ENCODE measurements at regions not wholly inside any gene's neighbourhood (a gene's known extent, or its start where the extent isn't known, plus 50 kb on each side); places are given as distances from the start of the nearest gene placed in this dataset.
"Not testable (repeated sequence)": the region's sequence is repeated elsewhere in the genome, so short reads cannot be mapped to it uniquely, and the experiment has no call there.

DNA sequence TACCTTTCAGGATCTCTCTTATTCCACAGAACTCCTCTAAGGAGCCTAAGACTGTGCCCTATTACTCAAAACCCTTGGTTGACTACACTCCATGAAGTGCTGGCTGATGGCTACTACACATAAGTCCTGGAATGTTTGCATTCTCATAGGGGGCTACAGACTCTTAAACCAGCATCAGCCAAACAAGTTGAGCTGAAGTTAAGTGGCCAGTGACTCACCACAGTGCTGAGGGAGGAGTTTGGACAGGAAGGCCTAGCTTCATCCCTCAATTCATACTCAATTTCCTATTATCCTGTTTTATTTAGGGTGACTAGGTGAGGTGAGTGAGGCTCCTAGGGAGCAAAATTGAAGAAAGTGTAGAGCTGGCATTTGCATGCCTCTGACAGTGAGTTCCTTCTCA lies 246.7 kb downstream of the SMAD2 start:
- Histone ChIP-seq H3K4me3 (no peak overlapping the region), H3K4me1 (no peaks in the 10 kb centered on the region), H3K36me3 (replicated peaks) (no peaks in the 10 kb centered on the region), H3K9me3 (no peaks in the 10 kb centered on the region), H3K27me3 (ENCODE audit: low read depth) (no peaks in the 10 kb centered on the region)
- in situ Hi-C loops (cut with MboI; ENCODE audit: low sequenced_read_pairs): loop anchor here (10.0 kb wide), 1 partner anchor 59 kb away; no protein-coding TSS in a partner anchor
- DNase-seq (ENCODE audit: low spot score in 2 of 2): no peak

DNA sequence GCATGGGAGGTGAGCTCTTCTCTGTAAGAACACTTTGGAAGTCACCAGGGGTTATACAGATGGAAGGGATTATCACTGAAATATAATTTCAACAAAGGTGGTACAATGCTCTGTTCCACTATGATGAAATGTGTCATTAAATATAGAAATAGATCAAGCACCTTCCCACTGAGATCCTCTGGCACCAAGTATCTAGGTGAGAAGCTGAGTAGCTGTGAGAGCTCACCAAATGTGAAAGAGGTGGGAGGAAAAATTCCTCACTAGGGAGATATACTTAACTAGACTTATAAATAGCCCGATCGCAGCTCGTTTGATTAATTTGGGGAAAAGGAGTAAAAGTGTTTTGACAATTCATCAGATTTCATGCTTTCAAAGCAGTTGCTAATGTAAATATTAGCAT lies 247.6 kb downstream of the SMAD2 start:
- Histone ChIP-seq H3K4me3 (no peak overlapping the region), H3K4me1 (no peaks in the 10 kb centered on the region), H3K36me3 (replicated peaks) (no peaks in the 10 kb centered on the region), H3K9me3 (no peaks in the 10 kb centered on the region), H3K27me3 (ENCODE audit: low read depth) (no peaks in the 10 kb centered on the region)
- DNase-seq (ENCODE audit: low spot score in 2 of 2): no peak
- in situ Hi-C loops (cut with MboI; ENCODE audit: low sequenced_read_pairs): loop anchor here (10.0 kb wide), 1 partner anchor 58 kb away; no protein-coding TSS in a partner anchor

DNA sequence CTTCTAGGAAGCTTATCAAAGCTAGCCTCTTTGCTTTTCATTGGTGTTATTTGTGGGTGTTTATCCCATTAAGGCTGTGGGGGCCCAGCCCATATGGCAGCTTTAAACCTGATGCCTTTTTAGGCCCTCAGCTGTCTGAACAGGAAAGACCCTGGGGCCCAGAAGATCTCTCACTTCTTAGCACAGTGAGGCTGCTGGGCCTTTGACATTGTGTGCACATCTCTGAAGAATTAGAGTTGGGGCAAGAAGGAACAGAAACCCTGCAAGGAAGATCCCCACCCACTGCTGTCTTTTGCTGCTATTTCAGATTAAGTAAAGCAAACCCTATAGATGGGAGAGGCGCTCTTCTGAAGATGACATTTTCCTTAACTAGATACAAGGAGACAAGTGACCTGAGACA lies 250.0 kb downstream of the SMAD2 start:
- Histone ChIP-seq H3K36me3 (replicated peaks) (no peaks in the 10 kb centered on the region), H3K9me3 (no peaks in the 10 kb centered on the region), H3K27me3 (ENCODE audit: low read depth) (no peaks in the 10 kb centered on the region), H3K4me3 (no peak overlapping the region), H3K4me1 (no peaks in the 10 kb centered on the region)
- in situ Hi-C loops (cut with MboI; ENCODE audit: low sequenced_read_pairs): loop anchor here (10.0 kb wide), 1 partner anchor 56 kb away; no protein-coding TSS in a partner anchor
- DNase-seq (ENCODE audit: low spot score in 2 of 2): no peak

DNA sequence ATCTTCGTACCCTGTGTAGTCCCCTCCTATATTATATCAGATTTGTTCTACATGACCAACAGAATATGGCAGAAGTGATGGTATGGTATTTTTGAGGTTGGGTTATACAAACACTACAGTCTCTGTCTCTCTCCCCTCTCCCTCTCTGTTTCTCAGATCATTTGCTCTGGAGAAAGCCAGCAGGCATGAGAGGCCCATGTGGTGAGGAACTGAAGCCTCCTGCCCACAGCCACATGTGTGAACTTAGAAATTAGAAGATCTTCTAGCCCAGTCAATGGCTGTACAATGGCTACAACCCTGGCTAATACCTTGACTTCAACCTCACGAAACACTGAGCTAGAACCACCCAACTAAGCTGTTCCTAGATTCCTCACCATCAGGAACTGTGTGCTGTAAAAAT lies 250.6 kb downstream of the SMAD2 start:
- Histone ChIP-seq H3K27me3 (ENCODE audit: low read depth) (no peaks in the 10 kb centered on the region), H3K4me1 (no peaks in the 10 kb centered on the region), H3K4me3 (no peak overlapping the region), H3K9me3 (no peaks in the 10 kb centered on the region), H3K36me3 (replicated peaks) (no peaks in the 10 kb centered on the region)
- in situ Hi-C loops (cut with MboI; ENCODE audit: low sequenced_read_pairs): loop anchor here (10.0 kb wide), 1 partner anchor 55 kb away; no protein-coding TSS in a partner anchor
- DNase-seq (ENCODE audit: low spot score in 2 of 2): no peak

DNA sequence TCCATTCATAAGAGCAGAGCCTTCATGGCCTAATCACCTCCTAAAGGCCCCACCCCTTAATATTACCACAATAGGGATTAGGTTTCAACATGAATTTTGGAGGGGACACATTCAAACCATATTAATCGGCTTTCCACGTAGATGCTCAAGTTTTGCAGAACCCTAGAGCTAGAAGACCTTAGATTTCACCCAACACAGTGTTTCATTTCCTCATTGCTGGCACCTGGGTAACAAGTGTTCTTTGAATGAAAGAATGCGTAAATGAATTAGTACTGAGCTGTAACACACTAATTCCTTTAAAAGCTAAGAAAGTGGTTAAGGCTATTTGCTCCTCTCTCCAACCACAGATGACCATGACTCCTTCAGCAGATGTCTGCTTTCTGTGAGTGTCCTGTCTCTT lies 252.5 kb downstream of the SMAD2 start:
- in situ Hi-C loops (cut with MboI; ENCODE audit: low sequenced_read_pairs): no loop called here
- Histone ChIP-seq H3K9me3 (no peaks in the 10 kb centered on the region), H3K4me3 (no peak overlapping the region), H3K4me1 (no peaks in the 10 kb centered on the region), H3K36me3 (replicated peaks) (no peaks in the 10 kb centered on the region), H3K27me3 (ENCODE audit: low read depth) (no peaks in the 10 kb centered on the region)
- no peak for DNase-seq (ENCODE audit: low spot score in 2 of 2)

DNA sequence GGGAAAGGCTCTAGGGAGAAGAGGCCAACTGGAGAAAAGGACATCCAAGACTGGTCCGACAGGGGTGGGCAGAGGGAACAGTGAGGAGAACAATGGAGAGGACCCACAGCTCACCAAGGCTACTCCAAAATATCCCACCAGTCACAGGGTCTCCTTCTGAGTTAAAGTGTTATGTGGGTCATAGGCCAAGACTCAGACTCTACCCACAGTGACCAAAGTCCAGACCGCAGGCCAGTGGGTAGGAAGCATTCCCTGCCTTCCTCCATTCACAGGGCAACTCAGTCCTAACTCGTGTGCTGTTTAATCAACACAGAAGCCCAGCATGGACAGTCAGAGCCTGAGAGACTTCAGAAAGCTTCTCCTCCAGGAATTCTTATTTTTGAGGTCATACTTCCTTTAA lies 260.6 kb downstream of the SMAD2 start:
- Histone ChIP-seq H3K36me3 (replicated peaks) (no peaks in the 10 kb centered on the region), H3K4me3 (no peak overlapping the region), H3K27me3 (ENCODE audit: low read depth) (no peaks in the 10 kb centered on the region), H3K4me1 (no peaks in the 10 kb centered on the region), H3K9me3 (no peaks in the 10 kb centered on the region)
- in situ Hi-C loops (cut with MboI; ENCODE audit: low sequenced_read_pairs): no loop called here
- no peak for DNase-seq (ENCODE audit: low spot score in 2 of 2)

DNA sequence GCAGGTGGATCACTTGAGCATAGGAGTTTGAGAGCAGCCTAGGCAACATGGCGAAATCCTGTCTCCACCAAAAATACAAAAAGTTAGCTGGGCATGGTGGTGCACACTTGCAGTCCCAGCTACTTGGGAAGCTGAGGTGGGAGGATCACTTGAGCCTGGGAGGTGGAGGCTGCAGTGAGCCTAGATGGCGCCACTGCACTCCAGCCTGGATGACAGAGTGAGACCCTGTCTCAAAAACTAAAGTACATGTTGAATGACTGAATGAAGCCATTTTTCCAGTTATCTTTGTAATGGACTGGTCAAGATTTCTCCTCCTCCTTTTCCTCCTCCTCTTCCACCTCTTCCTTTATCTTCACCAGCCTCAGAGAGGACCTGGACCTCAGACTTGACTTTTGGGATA lies 272.0 kb downstream of the SMAD2 start:
- Histone ChIP-seq H3K9me3 (no peaks in the 10 kb centered on the region), H3K27me3 (ENCODE audit: low read depth) (no peaks in the 10 kb centered on the region), H3K4me1 (no peaks in the 10 kb centered on the region), H3K36me3 (replicated peaks) (no peaks in the 10 kb centered on the region), H3K4me3 (no peak overlapping the region)
- DNase-seq (ENCODE audit: low spot score in 2 of 2): no peak
- in situ Hi-C loops (cut with MboI; ENCODE audit: low sequenced_read_pairs): no loop called here

DNA sequence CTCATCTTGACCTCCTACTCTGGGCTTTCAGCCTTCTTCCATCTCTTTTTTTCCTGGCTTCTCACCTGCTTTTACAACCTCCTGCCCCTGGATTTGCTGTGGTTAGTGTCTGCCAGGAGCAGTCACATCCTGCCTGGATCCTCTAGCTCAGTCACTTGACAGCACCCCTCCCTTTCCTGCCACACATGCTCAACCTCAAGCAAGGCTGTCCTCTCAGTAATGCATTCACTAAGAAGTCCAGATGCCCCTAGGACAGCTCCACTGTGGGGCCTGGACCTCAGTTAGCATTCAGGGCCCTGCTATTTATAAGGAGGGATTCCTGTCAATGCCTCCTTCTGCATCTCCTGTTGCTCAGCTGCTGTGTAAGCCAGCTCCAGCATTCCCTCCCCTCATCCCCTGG lies 275.5 kb downstream of the SMAD2 start:
- H3K36me3 ChIP-seq (replicated peaks): no peaks in the 10 kb centered on the region
- no peak overlapping the region for H3K4me3 ChIP-seq
- no peaks in the 10 kb centered on the region for H3K27me3 ChIP-seq (ENCODE audit: low read depth)
- H3K9me3 ChIP-seq: no peaks in the 10 kb centered on the region
- no peaks in the 10 kb centered on the region for H3K4me1 ChIP-seq
- DNase-seq (ENCODE audit: low spot score in 2 of 2): no peak
- in situ Hi-C loops (cut with MboI; ENCODE audit: low sequenced_read_pairs): no loop called here

DNA sequence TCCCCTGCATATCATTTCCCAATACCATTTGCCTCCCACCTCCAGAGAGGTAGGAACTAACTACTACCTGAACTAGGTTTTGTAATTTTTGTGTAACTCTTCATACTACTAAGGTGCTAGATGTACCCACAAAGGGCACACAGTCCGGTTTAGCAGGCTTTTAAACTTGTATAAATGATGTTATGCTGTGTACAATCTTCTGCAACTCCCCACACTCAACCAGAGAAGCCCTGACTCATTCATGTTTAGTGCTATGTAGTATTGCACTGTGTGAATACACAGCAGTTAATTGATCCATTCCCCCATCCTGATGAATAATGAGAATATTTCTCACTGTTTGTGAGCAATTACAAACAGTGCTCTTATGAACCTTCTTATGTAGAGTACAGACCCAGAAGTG lies 285.6 kb downstream of the SMAD2 start:
- no peak overlapping the region for H3K4me3 ChIP-seq
- DNase-seq (ENCODE audit: low spot score in 2 of 2): no peak
- no peaks in the 10 kb centered on the region for H3K4me1 ChIP-seq
- H3K9me3 ChIP-seq: no peaks in the 10 kb centered on the region
- in situ Hi-C loops (cut with MboI; ENCODE audit: low sequenced_read_pairs): no loop called here
- no peaks in the 10 kb centered on the region for H3K27me3 ChIP-seq (ENCODE audit: low read depth)
- no peaks in the 10 kb centered on the region for H3K36me3 ChIP-seq (replicated peaks)

DNA sequence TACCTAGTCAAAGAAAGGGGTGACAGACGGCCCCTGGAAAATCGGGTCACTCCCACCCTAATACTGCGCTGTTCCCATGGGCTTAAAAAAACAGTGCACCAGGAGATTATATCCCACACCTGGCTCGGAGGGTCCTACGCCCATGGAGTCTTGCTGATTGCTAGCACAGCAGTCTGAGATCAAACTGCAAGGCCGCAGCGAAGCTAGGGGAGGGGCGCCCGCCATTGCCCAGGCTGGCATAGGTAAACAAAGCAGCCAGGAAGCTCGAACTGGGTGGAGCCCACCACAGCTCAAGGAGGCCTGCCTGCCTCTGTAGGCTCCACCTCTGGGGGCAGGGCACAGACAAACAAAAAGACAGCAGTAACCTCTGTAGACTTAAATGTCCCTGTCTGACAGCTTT lies 292.9 kb downstream of the SMAD2 start:
- in situ Hi-C loops (cut with MboI; ENCODE audit: low sequenced_read_pairs); H3K27me3 ChIP-seq (ENCODE audit: low read depth); H3K9me3 ChIP-seq; H3K4me1 ChIP-seq; H3K4me3 ChIP-seq; DNase-seq (ENCODE audit: low spot score in 2 of 2); H3K36me3 ChIP-seq (replicated peaks): not testable (repeated sequence)

DNA sequence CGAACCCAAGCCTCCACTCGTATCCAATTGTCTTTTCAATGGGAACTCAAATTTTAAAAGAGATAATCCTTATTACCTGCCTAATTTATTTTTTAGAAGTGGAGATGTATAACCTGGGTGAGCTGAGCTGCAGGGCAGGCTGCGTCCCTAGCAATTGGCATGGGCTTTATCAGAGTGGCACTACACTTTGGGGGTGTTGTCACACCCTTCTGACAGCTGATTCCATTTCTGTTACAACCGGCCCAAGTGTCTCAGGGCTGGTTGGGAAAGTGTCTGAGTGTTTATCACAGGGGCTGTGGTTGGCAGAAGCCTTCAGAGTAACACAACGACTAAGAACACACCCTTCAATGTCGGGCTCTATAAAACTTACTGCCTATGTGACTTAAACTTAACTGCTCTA lies 295.0 kb downstream of the SMAD2 start:
- H3K9me3 ChIP-seq: no peaks in the 10 kb centered on the region
- no peak for DNase-seq (ENCODE audit: low spot score in 2 of 2)
- no peaks in the 10 kb centered on the region for H3K27me3 ChIP-seq (ENCODE audit: low read depth)
- no peaks in the 10 kb centered on the region for H3K36me3 ChIP-seq (replicated peaks)
- no peak overlapping the region for H3K4me3 ChIP-seq
- in situ Hi-C loops (cut with MboI; ENCODE audit: low sequenced_read_pairs): no loop called here
- H3K4me1 ChIP-seq: no peaks in the 10 kb centered on the region

DNA sequence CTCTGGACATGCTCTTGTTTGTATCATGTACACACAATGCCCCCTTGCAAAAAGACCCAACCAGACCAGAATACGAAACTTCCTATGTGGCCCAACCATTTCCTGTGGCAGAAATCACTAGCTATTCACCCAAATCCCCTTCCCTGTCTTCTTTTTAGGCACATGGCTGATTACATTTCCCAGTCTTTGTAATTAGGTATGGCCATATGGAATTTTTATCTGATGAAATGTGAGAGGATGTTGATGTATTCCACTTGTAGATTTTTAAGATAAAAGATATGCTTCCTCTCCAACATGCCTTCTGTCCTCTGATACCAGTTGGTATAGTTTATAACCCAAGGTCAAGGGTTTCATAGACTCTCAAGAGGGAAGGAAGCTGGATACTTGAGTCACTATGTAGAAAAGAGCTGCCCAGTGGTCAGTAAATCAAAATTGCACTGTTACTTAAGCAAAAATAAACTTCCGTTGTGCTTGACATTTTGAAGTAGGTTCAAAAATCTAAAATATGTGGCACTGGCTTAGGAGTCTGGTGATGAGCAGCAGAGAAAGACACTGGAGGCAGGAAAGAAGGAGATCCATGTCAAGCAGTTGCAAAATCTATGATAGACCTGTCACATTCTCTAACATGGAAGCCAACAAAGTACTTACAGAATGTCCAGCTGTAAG lies 297.4 kb downstream of the SMAD2 start:
- Histone ChIP-seq H3K4me3 (no peak overlapping the region), H3K9me3 (no peaks in the 10 kb centered on the region), H3K27me3 (ENCODE audit: low read depth) (no peaks in the 10 kb centered on the region; the same call in 1 of the 2 replicates), H3K36me3 (replicated peaks) (no peaks in the 10 kb centered on the region), H3K4me1 (no peaks in the 10 kb centered on the region)
- DNase-seq (ENCODE audit: low spot score in 2 of 2): no peak
- in situ Hi-C loops (cut with MboI; ENCODE audit: low sequenced_read_pairs): no loop called here

DNA sequence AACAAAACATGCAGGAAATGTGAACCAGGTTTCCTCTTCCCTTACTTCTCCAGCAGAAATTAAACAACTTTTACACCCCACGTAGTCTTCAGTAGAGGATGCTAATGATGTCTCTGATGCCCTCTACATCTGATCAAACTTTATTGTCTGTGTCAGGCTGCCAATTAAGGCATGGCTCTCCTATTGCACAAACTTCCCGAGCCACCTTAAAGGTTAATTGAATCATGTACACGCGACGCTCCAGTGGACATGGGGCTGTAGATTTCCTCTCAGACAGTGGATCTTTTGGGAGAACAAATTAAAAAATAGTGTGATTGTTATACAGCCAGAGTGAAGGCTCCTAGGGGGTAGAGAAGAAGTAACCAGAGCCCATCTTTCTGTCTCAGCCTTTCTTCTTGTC lies 301.6 kb downstream of the SMAD2 start:
- in situ Hi-C loops (cut with MboI; ENCODE audit: low sequenced_read_pairs): loop anchor here (10.0 kb wide), 1 partner anchor 56 kb away; no protein-coding TSS in a partner anchor
- Histone ChIP-seq H3K4me1 (no peaks in the 10 kb centered on the region), H3K36me3 (replicated peaks) (no peaks in the 10 kb centered on the region), H3K4me3 (no peak overlapping the region), H3K9me3 (no peaks in the 10 kb centered on the region), H3K27me3 (ENCODE audit: low read depth) (no peaks in the 10 kb centered on the region; the same call in 1 of the 2 replicates)
- no peak for DNase-seq (ENCODE audit: low spot score in 2 of 2)

DNA sequence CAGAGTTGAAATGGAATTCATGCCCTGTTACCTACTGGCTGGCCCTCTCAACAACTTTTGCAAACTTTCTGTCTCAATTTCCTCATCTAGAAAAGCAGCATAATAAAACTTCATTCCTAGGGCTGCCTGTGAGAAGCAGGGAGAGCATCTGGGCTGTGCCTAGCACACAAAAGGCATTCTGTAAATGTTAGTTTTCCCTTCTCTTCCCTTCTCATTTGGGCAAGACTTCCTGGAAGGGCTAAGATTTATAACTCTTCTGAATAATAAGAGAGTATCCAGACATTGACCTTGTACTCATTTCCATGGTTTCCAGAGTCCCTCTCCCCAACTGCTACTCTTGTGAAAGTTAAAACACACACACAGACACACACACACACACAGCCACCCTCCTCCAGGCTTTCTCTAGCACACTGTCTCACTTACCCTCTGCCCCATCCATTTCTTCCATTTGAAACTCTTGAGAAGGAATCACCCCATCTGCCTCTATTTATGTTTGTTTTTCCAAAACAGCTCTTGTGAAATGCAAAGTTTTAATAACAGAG lies 302.1 kb downstream of the SMAD2 start:
- no peak overlapping the region for H3K4me3 ChIP-seq
- H3K4me1 ChIP-seq: no peaks in the 10 kb centered on the region
- no peak for DNase-seq (ENCODE audit: low spot score in 2 of 2)
- in situ Hi-C loops (cut with MboI; ENCODE audit: low sequenced_read_pairs): loop anchor here (10.0 kb wide), 1 partner anchor 56 kb away; no protein-coding TSS in a partner anchor
- no peaks in the 10 kb centered on the region; the same call in 1 of the 2 replicates for H3K27me3 ChIP-seq (ENCODE audit: low read depth)
- H3K36me3 ChIP-seq (replicated peaks): no peaks in the 10 kb centered on the region
- H3K9me3 ChIP-seq: no peaks in the 10 kb centered on the region

All from HAP-1 (cell line).